Right lobe of liver (tissue), 4 donors: ENCODE measurements at regions not wholly inside any gene's neighbourhood (a gene's known extent, or its start where the extent isn't known, plus 50 kb on each side); places are given as distances from the start of the nearest gene placed in this dataset.

Experiments used
- POLR2A ChIP-seq: fragments of 450-650 bp; IDR thresholded peaks from one replicate; pipeline ENCODE4 v1.6.1; 2017; ENCODE audit warnings: antibody characterized with exemption, mild to moderate bottlenecking
- TF ChIP-seq, protein P1 (sequence below), 4 donors: fragments of 200-600 bp in 3 of 4; fragments of 450-650 bp in 1 of 4; IDR thresholded peaks; one replicate each; pipeline versions ENCODE4 v1.5.1 to v1.8.0; 2016 to 2022; ENCODE audit warnings: antibody characterized with exemption in 4 of 4, mild to moderate bottlenecking in 2 of 4
- donor health status: DM: no; HTN: no; CAD: no.
- donor health status: DM: no; HTN: no; CAD: no.
- donor health status: DM: no; HTN: yes; CAD: no.

DNA sequence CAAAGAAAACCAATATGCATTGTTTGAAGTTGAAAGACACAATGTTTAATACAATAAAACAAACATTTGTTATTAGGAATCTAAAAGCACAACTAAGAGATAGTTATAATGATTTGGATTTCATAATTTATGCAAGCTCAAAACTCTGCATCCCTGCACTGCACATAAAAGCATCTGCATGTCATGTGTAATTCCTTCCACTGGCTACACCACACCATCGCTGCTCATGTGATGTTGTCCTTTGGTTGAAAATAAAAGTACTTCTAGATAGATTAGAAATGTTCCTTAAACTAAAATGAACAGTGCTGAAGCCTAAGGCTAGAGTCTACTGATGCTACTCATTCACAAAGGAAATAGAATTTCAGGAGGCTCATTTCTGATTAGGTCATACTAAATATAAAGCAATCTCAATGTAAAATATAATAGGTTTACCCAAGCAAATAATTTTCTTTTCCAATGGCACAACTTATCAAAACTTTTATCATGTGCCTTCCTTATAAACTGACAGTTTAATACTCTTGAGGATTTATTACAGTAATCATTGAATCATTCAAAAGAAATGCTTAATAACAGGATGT, 130.8 kb upstream of the DKK2 start:
- TF ChIP-seq POLR2A: no peak
- TF ChIP-seq, protein P1, sequence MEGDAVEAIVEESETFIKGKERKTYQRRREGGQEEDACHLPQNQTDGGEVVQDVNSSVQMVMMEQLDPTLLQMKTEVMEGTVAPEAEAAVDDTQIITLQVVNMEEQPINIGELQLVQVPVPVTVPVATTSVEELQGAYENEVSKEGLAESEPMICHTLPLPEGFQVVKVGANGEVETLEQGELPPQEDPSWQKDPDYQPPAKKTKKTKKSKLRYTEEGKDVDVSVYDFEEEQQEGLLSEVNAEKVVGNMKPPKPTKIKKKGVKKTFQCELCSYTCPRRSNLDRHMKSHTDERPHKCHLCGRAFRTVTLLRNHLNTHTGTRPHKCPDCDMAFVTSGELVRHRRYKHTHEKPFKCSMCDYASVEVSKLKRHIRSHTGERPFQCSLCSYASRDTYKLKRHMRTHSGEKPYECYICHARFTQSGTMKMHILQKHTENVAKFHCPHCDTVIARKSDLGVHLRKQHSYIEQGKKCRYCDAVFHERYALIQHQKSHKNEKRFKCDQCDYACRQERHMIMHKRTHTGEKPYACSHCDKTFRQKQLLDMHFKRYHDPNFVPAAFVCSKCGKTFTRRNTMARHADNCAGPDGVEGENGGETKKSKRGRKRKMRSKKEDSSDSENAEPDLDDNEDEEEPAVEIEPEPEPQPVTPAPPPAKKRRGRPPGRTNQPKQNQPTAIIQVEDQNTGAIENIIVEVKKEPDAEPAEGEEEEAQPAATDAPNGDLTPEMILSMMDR (IDR thresholded peaks at IDR 0.05): no peak
